SK-N-SH treated with all-trans-retinoic acid at 6 μM for 48 hours (cell line): ENCODE measurements at regions not wholly inside any gene's neighbourhood (a gene's known extent, or its start where the extent isn't known, plus 50 kb on each side); places are given as distances from the start of the nearest gene placed in this dataset.

ENCODE experiments used
- OSR1 ChIP-seq: fragments of 250-450 bp; sonication (Bioruptor Pico); IDR thresholded peaks from 2 replicates; pipeline ENCODE4 v1.8.0; 2022; ENCODE audit warnings: moderate library complexity, mild to moderate bottlenecking, inconsistent platforms
- TOX ChIP-seq: fragments of 250-450 bp; sonication (Bioruptor Pico); IDR thresholded peaks from 2 replicates; pipeline ENCODE4 v1.8.0; 2021; ENCODE audit warnings: mild to moderate bottlenecking, moderate library complexity, borderline replicate concordance
- ZFP30 ChIP-seq: fragments of 450-650 bp; formaldehyde crosslinking; IDR thresholded peaks from 2 replicates; pipeline ENCODE4 v1.5.0; 2022; ENCODE audit warnings: mild to moderate bottlenecking, moderate library complexity
- TF ChIP-seq, protein P1 (sequence below): fragments of 250-450 bp; sonication (Bioruptor Pico); IDR thresholded peaks from 2 replicates; pipeline ENCODE4 v1.5.1; 2020; ENCODE audit warnings: low read depth, mild to moderate bottlenecking, moderate library complexity
- TF ChIP-seq, protein P2 (sequence below): fragments of 250-450 bp; sonication (Bioruptor Pico); IDR thresholded peaks from 2 replicates; pipeline ENCODE4 v1.8.0; 2020; ENCODE audit warnings: mild to moderate bottlenecking, moderate library complexity, borderline replicate concordance

GRCh38 chr6:133705731-133706130 lies 183.2 kb upstream of the TCF21 start:
- TF ChIP-seq TOX (CRISPR knock-in tag), result no peak
- no peak for TF ChIP-seq OSR1 (CRISPR knock-in tag)
- TF ChIP-seq, protein P1, sequence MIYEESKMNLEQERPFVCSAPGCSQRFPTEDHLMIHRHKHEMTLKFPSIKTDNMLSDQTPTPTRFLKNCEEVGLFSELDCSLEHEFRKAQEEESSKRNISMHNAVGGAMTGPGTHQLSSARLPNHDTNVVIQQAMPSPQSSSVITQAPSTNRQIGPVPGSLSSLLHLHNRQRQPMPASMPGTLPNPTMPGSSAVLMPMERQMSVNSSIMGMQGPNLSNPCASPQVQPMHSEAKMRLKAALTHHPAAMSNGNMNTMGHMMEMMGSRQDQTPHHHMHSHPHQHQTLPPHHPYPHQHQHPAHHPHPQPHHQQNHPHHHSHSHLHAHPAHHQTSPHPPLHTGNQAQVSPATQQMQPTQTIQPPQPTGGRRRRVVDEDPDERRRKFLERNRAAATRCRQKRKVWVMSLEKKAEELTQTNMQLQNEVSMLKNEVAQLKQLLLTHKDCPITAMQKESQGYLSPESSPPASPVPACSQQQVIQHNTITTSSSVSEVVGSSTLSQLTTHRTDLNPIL (CRISPR knock-in tag), result no peak
- TF ChIP-seq ZFP30 (CRISPR knock-in tag), result no peak
- TF ChIP-seq, protein P2, sequence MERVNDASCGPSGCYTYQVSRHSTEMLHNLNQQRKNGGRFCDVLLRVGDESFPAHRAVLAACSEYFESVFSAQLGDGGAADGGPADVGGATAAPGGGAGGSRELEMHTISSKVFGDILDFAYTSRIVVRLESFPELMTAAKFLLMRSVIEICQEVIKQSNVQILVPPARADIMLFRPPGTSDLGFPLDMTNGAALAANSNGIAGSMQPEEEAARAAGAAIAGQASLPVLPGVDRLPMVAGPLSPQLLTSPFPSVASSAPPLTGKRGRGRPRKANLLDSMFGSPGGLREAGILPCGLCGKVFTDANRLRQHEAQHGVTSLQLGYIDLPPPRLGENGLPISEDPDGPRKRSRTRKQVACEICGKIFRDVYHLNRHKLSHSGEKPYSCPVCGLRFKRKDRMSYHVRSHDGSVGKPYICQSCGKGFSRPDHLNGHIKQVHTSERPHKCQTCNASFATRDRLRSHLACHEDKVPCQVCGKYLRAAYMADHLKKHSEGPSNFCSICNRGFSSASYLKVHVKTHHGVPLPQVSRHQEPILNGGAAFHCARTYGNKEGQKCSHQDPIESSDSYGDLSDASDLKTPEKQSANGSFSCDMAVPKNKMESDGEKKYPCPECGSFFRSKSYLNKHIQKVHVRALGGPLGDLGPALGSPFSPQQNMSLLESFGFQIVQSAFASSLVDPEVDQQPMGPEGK (CRISPR knock-in tag), result no peak
